ENCODE measurements at regions not wholly inside any gene's neighbourhood (a gene's known extent, or its start where the extent isn't known, plus 50 kb on each side); places are given as distances from the start of the nearest gene placed in this dataset.

- DNase-seq: no peak
Measured at GRCh38 chr18:24530630-24531111, 70.2 kb downstream of the HRH4 start.

GRCh38 chr18:24534271-24534670, 73.8 kb downstream of the HRH4 start:
- no peak for DNase-seq

GRCh38 chr18:24534737-24535136, 74.3 kb downstream of the HRH4 start:
- no peak for DNase-seq

- DNase-seq: no peak
Measured at GRCh38 chr18:24535527-24536295, 75.3 kb downstream of the HRH4 start.

GRCh38 chr18:24536326-24536725, 75.9 kb downstream of the HRH4 start:
- no peak for DNase-seq

GRCh38 chr18:24536834-24537233, 76.4 kb downstream of the HRH4 start:
- no peak for DNase-seq

GRCh38 chr18:24538414-24539264, 78.2 kb downstream of the HRH4 start:
- DNase-seq: no peak

- no peak for DNase-seq
Measured at GRCh38 chr18:24539866-24540617, 79.6 kb downstream of the HRH4 start.

- no peak for DNase-seq
Measured at GRCh38 chr18:24540896-24541295, 80.5 kb downstream of the HRH4 start.

- DNase-seq: no peak
Measured at GRCh38 chr18:24543086-24543794, 82.8 kb downstream of the HRH4 start.

GRCh38 chr18:24543795-24544498, 83.5 kb downstream of the HRH4 start:
- DNase-seq: no peak

- DNase-seq: no peak
Measured at GRCh38 chr18:24544949-24545348, 84.5 kb downstream of the HRH4 start.

- DNase-seq: no peak
Measured at GRCh38 chr18:24545651-24546050, 85.2 kb downstream of the HRH4 start.

GRCh38 chr18:24546307-24546706, 85.9 kb downstream of the HRH4 start:
- no peak for DNase-seq

- no peak for DNase-seq
Measured at GRCh38 chr18:24548583-24548982, 88.1 kb downstream of the HRH4 start.

GRCh38 chr18:24552218-24552617, 91.8 kb downstream of the HRH4 start:
- no peak for DNase-seq

- no peak for DNase-seq
Measured at GRCh38 chr18:24553571-24554285, 93.3 kb downstream of the HRH4 start.

- DNase-seq: no peak
Measured at GRCh38 chr18:24558403-24558802, 98.0 kb downstream of the HRH4 start.

- no peak for DNase-seq
Measured at GRCh38 chr18:24559526-24559925, 99.1 kb downstream of the HRH4 start.

GRCh38 chr18:24560511-24560981, 100.1 kb downstream of the HRH4 start:
- DNase-seq: no peak

GRCh38 chr18:24561369-24561965, 101.0 kb downstream of the HRH4 start:
- no peak for DNase-seq

Data from CD4-positive, alpha-beta T cell treated with Interleukin-17A for 4 hours (primary cell).